Activated CD8-positive, alpha-beta memory T cell treated with anti-CD3 and anti-CD28 coated beads, Interleukin-2, amount 50 U/mL, for 24 hours (primary cell): ENCODE measurements at regions not wholly inside any gene's neighbourhood (a gene's known extent, or its start where the extent isn't known, plus 50 kb on each side); places are given as distances from the start of the nearest gene placed in this dataset.

Experiments
- DNase-seq: peaks from one replicate; pipeline ENCODE4 v3.0.0-alpha.2; 2020; ENCODE audit errors: extremely low read depth

GRCh38 chr11:95486466-95486865, 255.5 kb upstream of the SESN3 start:
- no peak for DNase-seq

- DNase-seq: no peak
Observed at GRCh38 chr11:95485115-95485900, 254.3 kb upstream of the SESN3 start.

GRCh38 chr11:95483339-95483738, 252.3 kb upstream of the SESN3 start:
- DNase-seq: no peak

GRCh38 chr11:95478003-95478402, 247.0 kb upstream of the SESN3 start:
- no peak for DNase-seq

GRCh38 chr11:95469258-95469657, 238.3 kb upstream of the SESN3 start:
- no peak for DNase-seq

- DNase-seq: no peak
Observed at GRCh38 chr11:95466416-95466815, 235.4 kb upstream of the SESN3 start.

GRCh38 chr11:95465887-95466286, 234.9 kb upstream of the SESN3 start:
- no peak for DNase-seq

- DNase-seq: no peak
Observed at GRCh38 chr11:95461858-95462257, 230.9 kb upstream of the SESN3 start.

- no peak for DNase-seq
Observed at GRCh38 chr11:95461348-95461747, 230.3 kb upstream of the SESN3 start.

- DNase-seq: no peak
Observed at GRCh38 chr11:95459291-95460042, 228.5 kb upstream of the SESN3 start.

GRCh38 chr11:95456714-95457491, 225.9 kb upstream of the SESN3 start:
- DNase-seq: no peak

- DNase-seq: no peak
Observed at GRCh38 chr11:95455228-95455970, 224.4 kb upstream of the SESN3 start.

GRCh38 chr11:95453616-95454171, 222.7 kb upstream of the SESN3 start:
- DNase-seq: no peak

GRCh38 chr11:95451682-95452081, 220.7 kb upstream of the SESN3 start:
- no peak for DNase-seq

GRCh38 chr11:95451261-95451660, 220.3 kb upstream of the SESN3 start:
- no peak for DNase-seq

- DNase-seq: no peak
Observed at GRCh38 chr11:95450547-95451123, 219.6 kb upstream of the SESN3 start.

GRCh38 chr11:95445746-95446333, 214.8 kb upstream of the SESN3 start:
- no peak for DNase-seq

- no peak for DNase-seq
Observed at GRCh38 chr11:95444309-95445241, 213.6 kb upstream of the SESN3 start.

GRCh38 chr11:95443386-95443785, 212.4 kb upstream of the SESN3 start:
- DNase-seq: no peak
